ENCODE measurements at regions not wholly inside any gene's neighbourhood (a gene's known extent, or its start where the extent isn't known, plus 50 kb on each side); places are given as distances from the start of the nearest gene placed in this dataset.

GRCh38 chr1:8133190-8133589, 107.1 kb upstream of the ERRFI1 start:
- Histone ChIP-seq H3K4me1 (ENCODE audit: insufficient read depth) (peaks cover 26% of the 10 kb centered on the region), H3K4me2 (peak overlapping the region; percentile 26), H2AFZ (no peak overlapping the region), H3K27ac (peak overlapping the region; percentile 50), H3K4me3 (no peak overlapping the region), H4K20me1 (ENCODE audit: insufficient read depth, poor library complexity, severe bottlenecking) (no peaks in the 10 kb centered on the region), H3K27me3 (no peaks in the 10 kb centered on the region), H3K9me2 (replicated peaks; ENCODE audit: insufficient read depth) (no peaks in the 10 kb centered on the region), H3K79me2 (no peaks in the 10 kb centered on the region), H3K9me3 (ENCODE audit: low read depth) (no peaks in the 10 kb centered on the region), H3K36me3 (replicated peaks; ENCODE audit: insufficient read depth, low read depth) (no peaks in the 10 kb centered on the region)
- 71% methylated on average over 5 of the region's 5 CpGs for WGBS (ENCODE audit: low lambda C conversion rate, missing lambda C conversion rate)
- TF ChIP-seq EZH2 (IDR thresholded peaks at IDR 0.05; ENCODE audit: borderline replicate concordance) (no peak), EZH2phosphoT487 (IDR thresholded peaks at IDR 0.05; ENCODE audit: low read depth, severe bottlenecking, unreplicated experiment) (no peak), CTCF (IDR thresholded peaks at IDR 0.05; ENCODE audit: poor library complexity) (no peak)
- no peak for DNase-seq (ENCODE audit: low spot score)

- Histone ChIP-seq H2AFZ (no peak overlapping the region), H4K20me1 (ENCODE audit: insufficient read depth, poor library complexity, severe bottlenecking) (no peaks in the 10 kb centered on the region), H3K79me2 (no peaks in the 10 kb centered on the region), H3K27me3 (no peaks in the 10 kb centered on the region), H3K4me3 (no peak overlapping the region), H3K9me2 (replicated peaks; ENCODE audit: insufficient read depth) (no peaks in the 10 kb centered on the region), H3K4me2 (no peak overlapping the region), H3K36me3 (replicated peaks; ENCODE audit: insufficient read depth, low read depth) (no peaks in the 10 kb centered on the region), H3K27ac (peak overlapping the region; percentile 46), H3K4me1 (ENCODE audit: insufficient read depth) (peaks cover 9% of the 10 kb centered on the region), H3K9me3 (ENCODE audit: low read depth) (no peaks in the 10 kb centered on the region)
- WGBS (ENCODE audit: low lambda C conversion rate, missing lambda C conversion rate), result 83% methylated on average over 3 of the region's 3 CpGs
- no peak for DNase-seq (ENCODE audit: low spot score)
- TF ChIP-seq EZH2 (IDR thresholded peaks at IDR 0.05; ENCODE audit: borderline replicate concordance), result no peak
- TF ChIP-seq CTCF (IDR thresholded peaks at IDR 0.05; ENCODE audit: poor library complexity), result no peak
- TF ChIP-seq EZH2phosphoT487 (IDR thresholded peaks at IDR 0.05; ENCODE audit: low read depth, severe bottlenecking, unreplicated experiment), result no peak
Observed at GRCh38 chr1:8127171-8127641, 101.1 kb upstream of the ERRFI1 start.

DNA sequence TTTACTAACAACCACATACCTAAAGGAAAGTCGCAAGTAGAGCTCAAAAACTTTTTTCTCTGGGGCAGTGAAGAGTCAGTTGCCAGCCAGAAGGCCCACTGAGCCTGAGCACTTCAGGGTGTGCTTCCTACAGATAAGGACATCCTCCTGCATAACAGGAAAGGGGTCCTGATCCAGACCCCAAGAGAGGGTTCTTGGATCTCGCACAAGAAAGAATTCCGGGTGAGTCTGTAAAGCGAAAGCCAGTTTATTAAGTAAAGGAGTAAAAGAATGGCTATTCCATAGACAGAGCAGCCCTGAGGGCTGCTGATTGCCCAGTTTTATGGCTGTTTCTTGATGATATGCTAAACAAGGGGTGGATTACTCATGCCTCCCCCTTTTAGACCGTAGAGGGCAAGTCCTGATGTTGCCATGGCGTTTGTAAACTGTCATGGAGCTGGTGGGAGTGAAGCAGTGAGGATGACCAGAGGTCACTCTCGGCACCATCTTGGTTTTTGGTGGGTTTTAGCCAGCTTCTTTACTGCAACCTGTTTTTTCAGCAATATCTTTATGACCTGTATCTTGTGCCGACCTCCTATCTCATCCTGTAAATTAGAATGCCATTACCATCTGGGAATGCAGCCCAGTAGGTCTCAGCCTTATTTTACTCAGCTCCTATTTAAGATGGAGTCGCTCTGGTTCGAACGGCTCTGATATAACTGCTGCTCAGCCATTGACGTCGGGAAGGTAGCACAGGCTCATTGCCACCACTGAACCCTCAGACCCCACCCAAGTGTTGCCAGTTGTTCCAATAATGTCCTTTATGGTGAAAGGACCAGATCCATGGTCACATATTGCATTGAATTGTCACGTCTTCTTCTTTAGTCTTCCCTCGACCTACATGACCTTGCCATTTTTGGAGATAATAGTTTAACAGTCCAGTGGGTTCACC, 96.6 kb upstream of the ERRFI1 start:
- Histone ChIP-seq H3K79me2 (no peaks in the 10 kb centered on the region), H3K9me3 (ENCODE audit: low read depth) (no peaks in the 10 kb centered on the region), H4K20me1 (ENCODE audit: insufficient read depth, poor library complexity, severe bottlenecking) (no peaks in the 10 kb centered on the region), H3K4me2 (peak overlapping the region; percentile 50), H3K4me1 (ENCODE audit: insufficient read depth) (peaks cover 42% of the 10 kb centered on the region), H3K27me3 (no peaks in the 10 kb centered on the region), H3K27ac (peak overlapping the region; percentile 97), H3K4me3 (no peak overlapping the region), H2AFZ (no peak overlapping the region), H3K9me2 (replicated peaks; ENCODE audit: insufficient read depth) (no peaks in the 10 kb centered on the region), H3K36me3 (replicated peaks; ENCODE audit: insufficient read depth, low read depth) (no peaks in the 10 kb centered on the region)
- 66% methylated on average over 15 of the region's 15 CpGs for WGBS (ENCODE audit: low lambda C conversion rate, missing lambda C conversion rate)
- TF ChIP-seq EZH2 (IDR thresholded peaks at IDR 0.05; ENCODE audit: borderline replicate concordance) (no peak), EZH2phosphoT487 (IDR thresholded peaks at IDR 0.05; ENCODE audit: low read depth, severe bottlenecking, unreplicated experiment) (no peak), CTCF (IDR thresholded peaks at IDR 0.05; ENCODE audit: poor library complexity) (no peak)
- peak; percentile 69 for DNase-seq (ENCODE audit: low spot score)

Measured in hepatocyte (in vitro differentiated cells).